GM21447 (cell line): ENCODE measurements at regions not wholly inside any gene's neighbourhood (a gene's known extent, or its start where the extent isn't known, plus 50 kb on each side); places are given as distances from the start of the nearest gene placed in this dataset.
"Not testable (repeated sequence)": the region's sequence is repeated elsewhere in the genome, so short reads cannot be mapped to it uniquely, and the experiment has no call there.

Source experiments
- ATAC-seq: cut with Tn5 transposase; IDR thresholded peaks from one replicate; pipeline ENCODE4 v1.9.1; 2021; ENCODE audit not compliant: unreplicated experiment

DNA sequence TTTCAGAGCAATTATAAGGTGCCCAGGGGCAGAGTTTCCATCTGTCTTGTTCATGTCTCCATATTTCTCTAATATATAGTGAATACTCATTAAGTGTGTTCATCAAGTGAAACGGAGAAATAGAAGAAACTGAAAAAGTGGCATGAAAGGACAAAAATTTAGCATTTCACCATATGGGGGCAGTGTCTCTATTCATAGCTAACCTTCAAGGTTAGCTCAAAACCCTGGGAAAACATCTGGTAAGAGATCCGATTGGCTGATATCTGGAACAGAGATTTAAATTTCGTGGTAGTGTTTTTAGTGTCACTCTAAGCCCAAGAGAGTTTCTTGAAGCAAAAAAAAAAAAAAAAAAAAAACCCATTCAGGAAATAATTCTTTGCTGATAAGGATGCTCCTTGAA, 367.5 kb downstream of the DAD1 start:
- no peak for ATAC-seq

DNA sequence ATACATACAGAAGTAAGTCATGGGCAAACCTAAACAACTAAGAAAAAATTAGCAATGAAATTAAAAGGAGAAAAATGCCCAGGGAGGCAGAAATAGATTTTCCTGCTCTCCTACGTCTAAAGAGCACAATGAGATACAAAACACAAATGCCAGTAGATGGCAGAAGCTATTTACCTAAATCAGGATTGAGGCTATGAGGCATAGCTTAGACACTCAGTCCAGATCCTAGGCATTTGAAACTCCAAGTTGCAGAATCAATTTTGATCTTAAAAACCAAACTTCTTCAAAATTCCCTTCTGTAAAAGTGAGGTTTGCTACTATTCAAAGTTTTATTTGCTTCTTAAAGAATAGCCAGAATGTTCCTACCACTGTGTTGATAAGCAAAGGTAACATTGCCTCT, 368.6 kb downstream of the DAD1 start:
- no peak for ATAC-seq

DNA sequence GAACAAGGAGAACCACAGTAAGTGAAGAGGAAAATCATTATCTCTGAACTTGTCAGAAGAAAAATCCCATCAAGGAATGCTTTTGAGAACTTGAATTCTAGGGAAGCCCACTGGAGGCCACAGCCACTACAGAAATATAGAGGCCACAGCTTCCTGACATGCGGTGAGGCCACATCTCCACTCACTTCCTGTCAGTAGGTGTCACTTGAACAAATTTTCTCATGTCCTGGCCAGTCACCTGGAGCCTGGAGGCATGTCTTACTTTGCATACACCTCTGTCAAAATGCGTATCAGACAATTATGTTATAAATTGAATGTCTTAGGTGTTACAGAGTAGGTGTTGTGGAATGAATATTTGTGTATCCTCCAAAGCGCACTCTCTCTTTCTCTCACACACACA, 370.3 kb downstream of the DAD1 start:
- ATAC-seq, result no peak

DNA sequence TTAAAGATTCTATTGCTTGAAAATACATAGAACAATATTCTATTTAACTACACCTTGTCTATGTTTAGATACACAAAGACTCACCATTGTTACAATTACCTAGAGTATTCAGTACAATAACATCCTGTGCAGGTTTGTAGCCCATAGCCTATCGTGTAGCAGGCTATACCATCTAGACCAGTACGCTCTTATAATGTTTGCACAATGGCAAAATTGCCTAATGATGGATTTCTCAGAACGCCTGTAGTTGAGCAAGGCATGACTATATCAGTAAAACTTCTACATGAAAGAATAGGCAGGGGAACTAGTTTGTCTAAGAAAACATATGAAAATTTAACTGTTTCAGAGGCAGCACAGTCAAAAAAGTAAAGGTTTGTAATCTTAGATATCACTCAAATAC, 375.9 kb downstream of the DAD1 start:
- no peak for ATAC-seq

DNA sequence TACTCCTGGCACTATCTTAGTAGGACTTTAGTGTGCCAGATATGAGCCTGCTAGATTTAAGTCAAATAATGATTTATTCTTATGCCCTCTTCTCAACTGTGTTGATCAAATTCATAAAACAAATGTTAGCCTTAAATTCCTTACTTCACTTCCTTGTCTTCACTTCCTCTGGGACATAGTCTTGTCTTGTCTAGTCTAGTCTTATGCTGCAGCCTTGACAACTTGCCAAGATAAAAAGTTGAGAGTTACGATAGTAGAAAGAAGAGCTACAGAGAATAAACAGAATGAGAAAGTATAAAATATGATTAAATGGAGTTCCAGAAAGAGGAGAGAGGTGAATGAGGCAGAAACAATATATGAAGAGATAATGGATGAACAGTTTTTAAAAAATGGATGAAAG, 378.1 kb downstream of the DAD1 start:
- no peak for ATAC-seq

DNA sequence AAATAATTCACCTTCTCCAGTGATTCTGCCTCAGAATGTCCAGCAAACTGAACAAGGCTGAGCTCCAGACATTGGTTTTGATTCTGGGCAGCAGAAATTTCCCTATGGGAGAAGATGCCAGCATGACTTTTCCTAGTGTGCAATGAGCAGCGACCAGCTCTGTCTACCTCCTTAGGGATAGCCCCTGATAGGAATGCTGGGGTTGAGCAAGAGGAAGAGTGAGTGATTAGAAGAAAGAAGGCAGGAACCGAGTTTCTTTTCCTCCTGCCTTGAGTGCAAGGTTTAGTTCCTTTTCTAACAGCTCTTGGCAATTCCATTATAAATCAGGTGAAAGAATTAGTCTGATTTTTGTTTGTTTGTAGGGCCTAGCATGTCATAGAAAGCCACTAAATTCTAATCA, 379.0 kb downstream of the DAD1 start:
- no peak for ATAC-seq

DNA sequence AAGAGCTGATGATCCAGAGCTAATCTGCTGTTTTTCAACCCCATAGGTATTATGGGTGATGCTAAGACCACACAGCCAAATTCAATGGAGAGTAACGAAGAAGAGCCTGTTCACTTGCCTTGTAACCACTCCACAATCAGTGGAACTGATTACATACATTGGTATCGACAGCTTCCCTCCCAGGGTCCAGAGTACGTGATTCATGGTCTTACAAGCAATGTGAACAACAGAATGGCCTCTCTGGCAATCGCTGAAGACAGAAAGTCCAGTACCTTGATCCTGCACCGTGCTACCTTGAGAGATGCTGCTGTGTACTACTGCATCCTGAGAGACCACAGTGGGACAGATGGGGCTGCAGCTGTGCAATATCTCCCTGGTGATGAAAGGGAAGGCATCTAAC, 386.0 kb downstream of the DAD1 start:
- no peak for ATAC-seq

DNA sequence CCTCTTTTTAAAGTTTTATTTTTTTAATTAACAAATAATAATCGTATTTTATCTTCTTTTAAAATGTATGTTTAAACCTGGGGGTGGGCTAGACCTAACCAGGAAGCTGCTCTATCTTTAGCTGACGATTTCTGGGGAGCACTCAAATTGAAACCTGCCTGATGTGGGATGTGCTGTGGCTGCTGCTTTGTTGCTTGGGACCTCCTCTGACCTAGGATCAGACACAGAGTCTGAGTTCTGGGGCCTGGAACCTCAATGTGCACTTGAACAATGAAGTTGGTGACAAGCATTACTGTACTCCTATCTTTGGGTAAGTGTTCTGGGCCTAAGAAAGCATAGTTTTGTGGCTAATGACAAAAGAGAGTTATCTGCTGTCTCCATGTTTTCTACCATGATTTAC, 386.7 kb downstream of the DAD1 start:
- no peak for ATAC-seq

DNA sequence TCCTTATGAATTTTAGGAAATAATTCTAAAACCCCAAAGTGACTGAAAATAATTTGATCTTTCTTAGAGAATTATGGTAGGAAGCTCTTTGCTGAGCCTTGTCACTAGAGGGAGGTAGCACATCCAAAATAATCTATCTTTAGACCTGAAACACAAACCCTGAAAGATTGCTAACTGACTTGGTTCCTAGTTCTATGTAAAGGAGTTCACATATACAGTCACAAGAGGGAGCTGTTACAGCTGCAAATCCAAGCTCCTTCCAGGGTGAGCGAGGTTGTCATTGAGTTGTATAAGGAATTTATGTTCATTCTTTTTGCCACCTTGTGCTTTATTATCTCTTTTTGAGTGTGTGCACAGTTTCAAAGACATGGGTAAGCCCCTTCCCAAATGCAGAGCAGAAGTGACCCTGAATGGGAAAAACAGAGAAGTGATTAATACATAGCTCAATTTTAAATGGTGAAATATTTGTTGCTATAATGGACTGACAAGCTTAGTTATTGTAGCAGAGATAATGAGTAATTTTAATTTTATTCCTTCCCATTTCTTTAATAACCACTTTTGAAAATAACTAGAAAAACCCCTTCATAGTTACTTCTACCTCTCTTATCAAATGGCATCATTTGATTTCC, 387.9 kb downstream of the DAD1 start:
- ATAC-seq, result no peak

DNA sequence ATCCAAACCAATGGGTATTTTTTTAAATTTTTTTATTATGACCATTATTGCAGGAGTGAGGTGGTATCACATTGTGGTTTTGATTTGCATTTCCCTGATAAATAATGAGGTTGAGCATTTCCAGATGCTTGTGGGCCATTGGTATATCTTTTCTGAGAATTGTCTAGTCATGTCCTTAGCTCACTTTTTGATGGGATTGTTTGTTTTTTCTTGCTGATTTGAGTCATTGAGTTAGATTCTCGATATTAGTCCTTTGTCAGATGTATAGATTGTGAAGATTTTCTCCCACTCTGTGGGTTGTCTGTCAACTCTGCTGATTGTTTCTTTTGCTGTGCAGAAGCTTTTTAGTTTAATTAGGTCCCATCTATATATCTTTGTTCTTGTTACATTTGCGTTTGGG, 388.9 kb downstream of the DAD1 start:
- not testable (repeated sequence) for ATAC-seq

DNA sequence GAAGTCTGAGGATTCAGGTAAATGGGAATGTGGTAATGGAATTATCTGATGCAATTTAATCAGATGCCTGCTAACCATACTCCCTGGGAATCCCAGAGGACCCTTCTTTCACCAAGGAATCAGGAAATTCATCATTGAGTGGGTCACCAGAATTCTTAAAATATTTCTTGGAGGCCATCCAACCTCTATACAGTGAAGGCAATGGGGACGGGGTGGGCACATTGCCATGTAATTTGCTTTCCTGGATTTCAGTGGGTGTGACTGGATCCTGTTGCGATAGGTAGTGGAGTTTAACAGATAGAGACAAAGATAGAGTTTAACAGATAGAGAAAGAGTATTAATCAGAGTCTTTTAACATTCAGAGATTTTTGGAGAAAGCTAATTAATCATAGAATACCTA, 394.4 kb downstream of the DAD1 start:
- ATAC-seq, result no peak

DNA sequence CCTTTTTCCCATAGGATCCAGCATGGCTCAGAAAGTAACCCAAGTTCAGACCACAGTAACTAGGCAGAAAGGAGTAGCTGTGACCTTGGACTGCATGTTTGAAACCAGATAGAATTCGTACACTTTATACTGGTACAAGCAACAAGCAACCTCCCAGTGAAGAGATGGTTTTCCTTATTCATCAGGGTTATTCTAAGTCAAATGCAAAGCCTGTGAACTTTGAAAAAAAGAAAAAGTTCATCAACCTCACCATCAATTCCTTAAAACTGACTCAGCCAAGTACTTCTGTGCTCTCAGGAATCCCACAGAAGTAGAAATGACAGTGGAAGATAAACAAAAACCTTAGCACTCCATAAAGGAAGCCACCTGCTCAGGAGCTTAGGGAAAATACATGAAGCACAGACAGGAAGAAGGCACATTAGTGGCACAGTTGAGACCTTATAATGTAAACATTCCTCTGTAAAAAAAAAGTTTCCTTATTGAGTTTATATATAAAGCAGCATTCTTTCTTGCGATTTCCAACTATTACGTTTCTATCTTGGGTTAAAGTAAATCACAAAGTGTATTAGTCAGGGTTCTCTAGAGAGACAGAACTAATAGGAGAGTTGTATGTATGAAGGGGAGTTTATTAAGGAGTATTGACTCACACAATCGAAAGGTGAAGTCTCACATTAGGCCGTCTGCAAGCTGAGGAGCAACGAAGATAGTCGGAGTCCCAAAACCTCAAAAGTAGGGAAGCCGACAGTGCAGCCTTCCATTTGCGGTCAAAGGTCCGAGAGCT, 398.4 kb downstream of the DAD1 start:
- no peak for ATAC-seq

DNA sequence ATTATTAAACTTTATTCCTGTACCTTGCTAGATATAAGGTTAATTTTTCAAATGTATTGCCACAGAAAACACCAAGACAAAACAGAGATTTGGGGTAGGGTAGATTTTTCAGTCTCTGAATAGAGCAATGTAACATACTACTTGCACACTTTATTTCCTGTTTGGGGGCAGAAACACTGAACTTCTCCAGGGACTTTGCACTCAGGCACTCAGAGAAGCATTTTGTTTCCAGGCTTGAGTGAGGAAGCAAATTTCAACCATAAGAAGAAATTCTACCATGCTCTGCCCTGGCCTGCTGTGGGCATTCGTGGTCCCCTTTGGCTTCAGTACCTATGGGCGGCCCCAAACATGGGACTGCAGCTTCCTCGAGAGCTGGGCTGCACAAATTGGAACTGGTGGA, 399.1 kb downstream of the DAD1 start:
- ATAC-seq, result no peak

DNA sequence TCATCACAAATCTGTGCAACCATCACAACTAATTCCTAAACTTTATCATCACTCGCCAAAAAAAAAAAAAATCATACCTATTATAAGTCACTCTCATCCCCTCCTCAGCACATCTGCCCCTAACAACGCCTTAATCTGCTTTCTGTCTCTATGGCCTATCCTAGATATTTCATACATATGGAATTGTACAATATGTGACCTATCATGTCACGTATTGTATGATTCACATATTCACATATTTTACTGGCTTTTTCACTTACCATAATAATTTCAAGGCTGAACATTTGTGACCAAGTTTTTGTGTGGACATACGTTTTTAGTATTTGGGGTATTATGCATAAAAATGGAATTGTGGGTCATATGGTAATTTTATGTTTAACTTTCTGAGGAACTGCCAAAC, 400.7 kb downstream of the DAD1 start:
- ATAC-seq, result no peak

DNA sequence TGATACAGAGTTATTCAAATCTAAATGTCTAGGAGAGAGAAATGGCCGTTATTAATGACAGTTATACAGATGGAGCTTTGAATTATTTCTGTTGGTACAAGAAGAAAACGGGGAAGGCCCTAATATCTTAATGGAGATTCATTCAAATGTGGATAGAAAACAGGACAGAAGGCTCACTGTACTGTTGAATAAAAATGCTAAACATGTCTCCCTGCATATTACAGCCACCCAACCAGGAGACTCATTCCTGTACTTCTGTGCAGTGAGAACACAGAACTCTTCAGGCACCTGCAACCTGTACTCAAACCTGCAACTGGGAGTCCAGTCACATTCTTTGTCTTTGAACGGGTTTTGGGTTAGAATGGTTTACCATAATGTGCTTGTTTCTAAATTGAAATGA, 403.2 kb downstream of the DAD1 start:
- ATAC-seq, result no peak

DNA sequence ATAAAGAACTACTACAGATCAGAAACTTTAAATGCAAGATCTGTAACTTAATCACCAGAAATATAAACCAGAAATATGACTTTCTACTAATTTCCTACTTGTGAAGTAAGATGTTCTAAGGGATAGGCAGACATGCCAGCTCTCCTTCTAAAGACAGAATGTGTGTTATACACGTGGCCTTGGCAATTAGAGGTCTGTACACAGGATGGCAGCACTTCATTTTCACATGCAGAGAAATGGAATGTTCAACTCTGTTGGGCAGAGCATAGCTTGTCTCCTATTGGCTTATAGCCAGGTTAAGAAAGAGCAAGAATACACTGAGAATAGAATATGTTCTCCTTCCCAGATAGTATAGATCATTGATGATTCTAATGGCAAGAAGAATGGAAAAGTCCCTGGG, 403.8 kb downstream of the DAD1 start:
- no peak for ATAC-seq

DNA sequence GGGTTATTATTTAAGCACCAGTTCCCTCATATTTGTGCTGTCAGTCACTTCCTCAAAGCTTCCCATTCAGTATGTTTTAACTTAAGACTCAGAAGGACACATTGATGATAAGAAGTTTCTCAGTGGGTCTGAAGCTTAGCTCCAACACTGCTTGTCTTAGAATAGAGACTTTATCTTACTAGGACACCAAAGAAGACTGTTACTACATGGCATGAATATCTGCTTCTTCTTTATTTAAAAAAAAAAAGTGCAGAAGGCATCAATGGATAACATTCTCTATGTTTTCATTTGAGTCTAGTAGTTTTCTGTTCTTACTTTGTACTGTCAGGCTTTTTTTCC, 404.2 kb downstream of the DAD1 start:
- no peak for ATAC-seq

DNA sequence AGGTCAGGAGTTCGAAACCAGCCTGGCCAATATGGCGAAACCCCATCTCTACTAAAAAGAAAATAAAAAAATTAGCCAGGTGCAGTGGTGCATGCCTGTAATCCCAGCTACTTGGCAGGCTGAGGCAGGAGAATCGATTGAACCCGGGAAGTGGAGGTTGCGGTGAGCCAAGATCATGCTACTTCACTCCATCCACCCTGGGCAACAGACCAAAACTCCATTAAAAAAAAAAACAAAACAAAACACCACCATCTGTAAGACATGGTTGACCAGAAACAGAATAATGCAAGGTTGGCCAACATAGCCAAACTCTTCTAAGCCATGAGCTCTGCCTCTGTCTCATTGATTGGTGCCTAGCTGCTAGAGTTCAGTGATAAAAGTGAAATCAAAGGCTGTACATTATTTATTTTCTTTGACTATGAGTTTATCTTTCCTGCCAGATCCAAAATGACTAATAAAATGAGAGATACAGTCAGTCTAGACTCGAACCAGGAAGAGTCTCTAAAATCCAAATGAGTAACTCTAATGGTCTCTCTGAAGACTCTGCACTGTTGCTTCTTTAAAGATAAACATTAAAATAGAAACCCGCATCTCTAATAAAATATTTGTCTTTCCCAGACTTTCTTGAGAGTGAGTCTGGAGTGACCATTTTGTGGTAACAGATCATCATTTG, 404.7 kb downstream of the DAD1 start:
- no peak for ATAC-seq

DNA sequence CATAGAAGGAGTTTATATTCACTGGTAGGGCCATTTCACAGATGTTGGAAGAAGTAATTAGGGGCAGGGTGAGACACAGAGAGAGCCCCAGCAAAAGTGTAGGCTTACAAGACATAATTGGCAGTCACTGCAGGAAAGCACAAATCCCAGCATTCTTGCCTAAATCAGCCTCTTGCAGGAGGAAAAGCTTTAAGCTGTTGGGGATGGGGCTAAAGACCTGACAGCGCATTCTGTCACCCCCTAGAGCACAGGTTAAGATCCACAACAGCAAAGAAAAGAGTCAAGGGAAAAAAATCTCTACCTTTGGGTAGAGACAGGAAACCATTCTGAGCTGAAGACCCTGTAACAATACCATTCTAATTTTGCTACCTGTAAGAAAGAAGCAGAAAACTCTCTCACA, 409.0 kb downstream of the DAD1 start:
- ATAC-seq, result no peak

DNA sequence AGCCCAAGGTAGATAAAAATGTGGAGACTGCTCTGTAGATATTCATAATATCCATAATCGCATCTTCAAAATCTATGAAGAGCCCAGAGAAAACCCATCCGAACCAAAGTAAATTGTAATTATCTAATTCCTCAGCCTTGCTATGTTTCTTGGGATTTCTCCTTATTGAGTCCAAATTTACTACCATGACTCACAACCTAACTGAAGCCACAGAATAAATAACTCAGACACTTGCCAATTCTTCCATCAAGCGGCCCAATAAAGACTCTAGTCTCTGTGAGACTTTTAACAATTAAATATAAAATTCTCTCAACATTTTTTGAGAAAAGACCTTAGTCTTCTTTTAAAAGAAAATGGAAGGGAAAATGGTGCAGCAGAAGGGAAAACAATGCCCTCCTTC, 409.8 kb downstream of the DAD1 start:
- no peak for ATAC-seq

DNA sequence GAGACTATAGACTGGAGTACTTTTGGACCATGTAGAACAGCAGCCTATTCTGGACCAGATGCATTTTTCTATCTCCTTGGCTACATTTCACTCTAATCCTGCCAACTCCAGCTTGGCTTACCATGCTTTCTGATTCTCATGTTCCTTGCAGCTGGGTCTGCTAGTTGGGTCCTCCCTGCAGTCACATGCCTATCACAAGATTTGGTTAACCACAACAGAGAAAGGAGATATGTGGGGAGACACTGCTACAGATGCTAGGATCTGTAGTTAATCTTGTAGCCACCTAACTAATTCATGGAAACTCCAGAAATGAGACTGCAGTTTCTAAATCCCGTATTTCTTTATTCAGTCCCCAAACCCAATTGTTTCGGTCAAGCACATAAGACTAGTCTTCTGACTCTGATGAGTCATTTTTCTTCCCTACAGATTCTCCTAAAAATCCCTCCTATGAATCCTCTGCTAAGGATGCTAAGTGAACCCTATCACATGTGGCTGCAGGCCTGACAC, 410.6 kb downstream of the DAD1 start:
- no peak for ATAC-seq

DNA sequence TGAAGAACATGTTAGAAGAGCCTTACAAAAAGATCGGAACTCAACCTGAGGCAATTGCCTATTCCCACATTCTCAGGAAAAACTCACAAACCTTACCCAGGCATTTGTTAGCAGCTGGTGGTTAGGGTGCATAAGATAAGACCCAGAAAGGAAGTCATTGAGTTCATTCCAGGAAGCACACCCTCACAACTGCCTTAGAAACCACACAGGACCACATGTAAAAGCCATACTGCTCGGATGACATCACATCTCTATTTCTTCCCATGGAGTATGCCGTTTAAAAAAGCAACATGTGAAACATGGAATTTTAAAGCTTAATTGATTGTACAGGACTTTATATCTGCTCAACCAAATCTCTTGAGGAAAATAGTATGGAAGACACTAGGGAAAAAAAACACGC, 411.2 kb downstream of the DAD1 start:
- peak; percentile 75 for ATAC-seq
